Activated CD4-positive, alpha-beta T cell treated with anti-CD3 and anti-CD28 coated beads for 24 hours (primary cell): ENCODE measurements at regions not wholly inside any gene's neighbourhood (a gene's known extent, or its start where the extent isn't known, plus 50 kb on each side); places are given as distances from the start of the nearest gene placed in this dataset.

Experiments
- DNase-seq, 2 donors: peaks; one replicate each; pipeline ENCODE4 v3.0.0-alpha.2; 2020; ENCODE audit warnings: low read depth in 2 of 2

DNA sequence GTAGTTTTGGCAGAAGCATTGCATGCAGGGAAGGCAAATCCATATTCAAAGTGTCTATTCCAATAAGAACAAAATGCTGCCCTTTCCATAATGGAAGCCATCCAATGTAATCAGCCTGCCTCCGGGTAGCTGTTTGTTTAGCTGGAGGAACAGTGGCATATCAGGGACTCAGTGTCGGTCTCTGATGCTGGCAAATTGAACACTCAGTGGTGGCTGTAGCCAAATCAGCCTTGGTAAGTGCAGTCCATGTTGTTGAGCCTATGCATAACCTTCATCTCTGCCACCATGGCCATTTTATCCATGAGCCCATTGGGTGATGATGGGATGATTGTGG, 147.8 kb upstream of the MAX start:
- no peak for DNase-seq

DNA sequence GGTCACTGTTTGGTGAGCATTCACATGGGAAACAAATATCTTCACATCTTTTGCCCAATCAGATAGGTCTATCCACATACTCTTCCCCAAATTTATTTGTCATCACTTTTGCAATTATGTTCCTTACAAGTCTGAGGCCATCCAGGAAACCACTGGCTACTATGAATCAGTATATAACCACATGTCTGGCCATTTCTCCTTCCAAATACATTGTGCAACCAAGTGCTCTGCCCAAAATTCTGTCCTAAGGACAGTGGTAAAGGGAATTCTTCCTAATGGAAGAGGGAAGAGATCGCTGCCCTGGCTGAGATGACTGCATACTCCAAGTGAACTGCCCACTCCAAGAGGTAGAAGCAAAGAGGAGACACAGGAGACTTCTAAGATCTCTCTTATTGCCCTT, 148.9 kb upstream of the MAX start:
- no peak for DNase-seq

DNA sequence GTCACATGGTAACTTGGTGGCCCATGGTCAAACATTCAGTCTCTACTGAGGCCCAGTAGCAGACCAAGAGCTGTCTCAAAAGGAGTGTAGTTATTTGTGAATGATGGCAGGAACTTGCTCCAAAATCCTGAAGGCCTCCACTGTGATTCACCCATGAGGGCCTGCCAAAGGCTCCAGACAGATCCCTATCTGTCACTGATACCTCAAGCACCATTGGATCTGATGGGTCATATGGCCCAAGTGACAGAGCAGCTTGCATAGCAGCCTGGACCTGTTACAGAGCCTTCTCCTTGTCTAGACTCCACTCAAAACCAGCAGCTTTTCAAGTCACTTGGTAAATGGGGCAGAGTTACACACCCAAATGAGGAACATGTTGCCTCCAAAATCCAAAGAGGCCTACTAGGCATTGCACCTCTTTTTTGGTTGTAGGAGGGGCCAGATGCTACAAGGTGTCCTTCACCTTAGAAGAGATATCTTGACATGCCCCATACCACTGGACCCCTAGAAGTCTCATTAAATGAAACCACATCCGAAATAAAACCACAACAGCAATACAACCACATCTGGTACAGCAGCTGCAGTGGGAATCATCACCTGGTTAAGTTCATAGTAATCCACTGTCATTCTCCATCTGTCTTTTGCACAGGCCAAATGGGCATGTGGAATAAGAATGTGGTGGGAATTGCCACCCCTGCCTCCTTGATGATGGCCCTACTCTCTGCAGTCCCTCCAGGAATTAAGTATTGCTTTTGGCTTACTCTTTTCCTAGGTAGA, 150.4 kb upstream of the MAX start:
- DNase-seq: no peak

DNA sequence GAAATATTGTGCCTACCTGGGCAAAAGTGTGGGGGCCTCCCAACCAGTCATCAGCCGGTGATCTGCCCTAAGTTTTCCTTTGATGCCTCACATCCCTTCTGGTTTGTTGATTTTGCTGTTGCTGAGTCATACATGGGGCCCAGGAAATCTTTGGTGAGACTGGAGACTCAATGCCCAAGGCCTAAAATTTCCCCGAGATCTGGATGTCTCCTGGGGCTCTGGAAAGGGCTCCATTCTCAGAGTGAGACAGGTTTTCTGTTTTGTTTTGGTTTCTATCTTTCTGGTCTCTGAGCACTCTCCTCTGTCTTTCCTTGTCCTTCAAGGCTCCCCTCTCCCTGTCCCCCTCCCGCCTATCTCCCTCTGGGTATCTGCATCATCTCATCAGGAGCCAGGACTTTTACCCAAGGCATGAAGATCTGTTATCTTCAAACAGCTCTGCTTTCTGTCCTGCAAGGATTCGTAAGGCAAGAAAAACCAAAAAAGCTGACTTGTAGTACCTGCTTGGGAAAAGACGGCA, 152.8 kb upstream of the MAX start:
- DNase-seq: no peak

DNA sequence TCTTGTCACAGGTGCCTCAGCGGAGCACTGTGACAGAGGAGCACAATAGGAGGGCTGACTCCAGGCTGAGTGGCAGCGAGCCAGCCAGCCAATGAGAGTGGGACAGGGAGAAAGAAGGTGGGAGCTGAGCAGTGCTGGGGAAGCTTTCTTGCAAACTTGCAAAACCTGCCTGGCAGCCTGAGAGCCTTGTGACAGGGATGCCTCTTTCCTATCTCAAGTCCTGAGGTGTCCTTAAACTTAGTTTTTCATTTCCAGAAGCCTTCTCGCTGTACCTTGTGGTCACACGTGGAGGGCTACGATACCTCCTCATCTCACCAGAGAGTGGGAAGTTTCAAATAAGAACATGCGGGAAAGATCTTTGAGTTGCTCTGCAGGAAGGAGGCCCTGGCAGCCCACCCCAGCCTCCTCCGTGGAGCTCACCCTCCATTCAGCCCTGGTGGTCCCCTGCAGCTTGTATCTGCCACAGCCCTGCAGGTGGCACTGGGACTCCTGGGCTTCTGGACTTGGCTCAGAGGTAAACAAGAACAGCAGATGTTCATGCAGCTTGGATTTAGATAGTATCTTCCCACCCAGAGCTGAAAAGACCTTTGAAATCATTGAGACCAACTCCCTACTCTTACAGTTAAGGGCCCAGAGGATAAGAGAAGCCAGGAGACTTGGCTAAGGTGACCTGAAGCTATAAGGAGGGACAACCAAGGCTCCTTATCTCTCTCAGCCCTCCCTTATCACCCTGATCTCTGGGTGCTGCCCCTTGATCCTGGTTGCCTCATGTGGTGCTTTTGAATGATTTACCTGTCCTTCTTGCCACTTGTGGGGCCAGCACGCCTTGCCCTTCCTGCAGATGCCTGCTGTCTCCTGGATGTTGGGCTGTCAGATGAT, 153.5 kb upstream of the MAX start:
- no peak for DNase-seq

DNA sequence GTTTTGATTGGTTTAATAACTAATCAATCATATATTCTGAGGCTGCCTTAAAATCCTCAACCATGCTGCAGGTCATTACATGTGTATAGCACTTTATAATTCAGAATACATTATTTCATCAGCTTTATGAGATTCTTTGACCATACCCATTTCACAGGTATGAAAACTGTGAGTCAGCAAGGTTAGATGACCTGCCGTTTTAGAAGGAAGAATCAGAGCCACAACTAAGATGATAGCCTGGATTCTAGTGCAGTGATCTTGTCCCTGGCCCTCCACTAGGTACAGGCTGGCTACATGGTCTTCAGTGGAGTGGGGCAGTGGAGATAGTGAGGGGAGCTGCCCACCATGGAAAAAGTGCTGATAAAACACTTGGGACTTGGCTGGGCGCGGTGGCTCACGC, 154.4 kb upstream of the MAX start:
- DNase-seq: no peak

DNA sequence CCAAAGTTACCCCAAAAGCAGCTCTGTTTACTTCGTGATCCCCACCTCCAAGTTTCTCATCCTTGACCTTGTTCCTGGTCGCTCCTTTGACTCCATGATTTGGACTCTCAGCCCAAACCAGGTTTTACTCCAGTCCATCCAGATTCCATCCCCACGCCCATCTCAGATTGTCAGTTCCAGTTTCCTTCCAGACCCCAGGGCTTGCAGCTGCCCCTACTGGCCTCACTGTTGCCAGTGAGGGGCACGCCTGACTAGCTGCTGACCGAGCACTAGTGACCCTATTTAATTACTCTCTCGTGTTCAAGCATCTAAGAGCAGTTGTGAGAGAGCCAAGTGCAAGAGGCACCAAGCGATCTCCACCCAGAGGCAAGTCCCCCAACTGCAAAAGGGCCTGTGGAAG, 155.1 kb upstream of the FUT8 start:
- DNase-seq: no peak

DNA sequence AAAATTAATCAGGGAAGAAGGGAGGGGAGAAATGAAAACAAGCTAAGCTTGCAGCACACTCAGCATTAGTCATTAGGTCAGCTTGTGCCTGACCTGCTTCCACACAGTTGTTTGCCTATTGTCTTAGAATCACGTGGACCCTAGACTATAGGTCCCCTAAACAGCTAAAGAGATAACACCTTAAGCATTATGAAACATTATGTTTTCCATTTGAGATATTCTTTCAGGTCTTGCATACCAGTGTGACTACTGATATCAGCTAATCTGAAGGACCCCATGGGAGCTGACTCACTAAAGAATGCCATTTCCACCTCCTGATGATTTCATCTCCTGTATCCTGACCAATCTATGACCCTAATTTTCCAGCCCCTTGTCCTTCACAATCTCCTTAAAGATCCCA, 154.1 kb upstream of the FUT8 start:
- no peak for DNase-seq

DNA sequence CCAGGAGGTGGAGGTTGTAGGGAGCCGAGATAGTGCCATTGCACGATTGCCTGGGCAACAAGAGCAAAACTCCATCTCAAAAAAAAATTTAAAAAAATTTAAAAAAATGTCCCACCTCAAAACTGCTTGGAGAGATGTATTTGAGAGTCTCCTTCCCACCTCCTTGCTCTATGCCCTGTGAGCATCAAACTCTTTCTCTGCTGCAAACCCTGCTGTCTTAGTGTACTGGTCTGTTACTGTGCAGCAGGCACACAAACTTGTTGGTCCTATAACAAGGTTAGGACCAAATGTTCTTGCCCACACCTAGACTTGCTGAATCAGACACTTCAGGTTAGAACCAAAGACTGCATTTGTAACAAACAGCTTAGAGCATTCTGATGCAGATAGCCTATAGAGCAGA, 153.5 kb upstream of the FUT8 start:
- DNase-seq: no peak

DNA sequence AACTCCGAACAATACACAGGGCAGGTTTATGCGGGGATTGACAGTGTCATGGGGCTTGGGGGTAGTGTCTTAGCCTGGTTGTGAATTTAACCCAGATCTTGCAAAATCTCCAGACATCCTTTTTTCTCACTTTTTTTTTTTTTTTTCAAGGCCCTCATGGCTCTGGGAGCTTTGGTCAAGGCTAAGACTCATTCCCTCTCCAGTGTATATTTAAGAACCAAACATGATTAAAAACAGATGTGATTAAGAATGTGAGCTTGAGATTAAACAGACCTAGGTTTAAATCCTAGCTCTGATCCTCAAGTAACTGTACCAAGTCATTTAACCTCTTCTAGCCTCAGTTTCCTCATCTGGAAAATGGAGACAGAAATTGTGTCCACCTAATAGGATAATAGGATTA, 151.7 kb upstream of the FUT8 start:
- no peak for DNase-seq

DNA sequence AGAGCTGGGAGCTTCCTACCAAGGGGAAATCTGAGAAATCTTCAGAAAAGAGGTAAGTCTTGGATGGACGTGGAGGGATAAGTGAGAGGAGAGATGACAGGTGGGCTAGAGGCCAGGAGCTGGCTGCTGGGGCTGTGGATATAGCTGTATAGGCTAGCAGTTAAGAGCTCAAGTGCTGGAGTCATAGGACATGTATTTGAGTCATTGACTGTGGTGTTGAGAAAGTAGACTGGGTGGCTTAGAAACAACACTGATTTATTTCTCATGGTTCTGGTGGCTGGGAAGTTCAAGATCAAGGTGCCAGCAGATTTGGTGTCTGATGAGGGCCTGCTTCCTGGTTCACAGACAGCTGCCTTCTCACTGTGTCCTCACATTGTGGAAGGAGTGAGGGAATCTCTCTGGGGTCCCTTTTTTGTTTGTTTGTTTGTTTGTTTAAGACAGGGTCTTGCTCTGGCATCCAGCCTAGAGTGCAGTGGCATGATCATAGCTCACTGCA, 151.1 kb upstream of the FUT8 start:
- no peak for DNase-seq

DNA sequence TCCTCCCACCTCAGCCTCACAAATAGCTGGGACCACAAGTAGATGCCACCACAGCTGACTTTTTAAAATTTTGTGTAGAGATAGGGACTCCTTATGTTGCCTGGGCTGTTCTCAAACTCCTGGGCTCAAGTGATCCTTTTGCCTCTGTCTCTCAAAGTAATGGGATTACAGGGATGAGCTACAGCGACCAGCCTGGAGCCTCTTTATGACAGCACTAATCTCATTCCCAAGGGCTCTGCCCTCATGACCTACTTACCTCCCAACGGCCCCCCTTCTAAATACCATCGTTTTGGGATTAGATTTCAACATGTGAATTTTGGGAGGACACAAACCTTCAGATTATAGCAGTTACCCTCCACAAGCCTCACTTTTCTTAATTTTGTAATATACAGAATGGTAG, 150.6 kb upstream of the FUT8 start:
- DNase-seq: no peak

DNA sequence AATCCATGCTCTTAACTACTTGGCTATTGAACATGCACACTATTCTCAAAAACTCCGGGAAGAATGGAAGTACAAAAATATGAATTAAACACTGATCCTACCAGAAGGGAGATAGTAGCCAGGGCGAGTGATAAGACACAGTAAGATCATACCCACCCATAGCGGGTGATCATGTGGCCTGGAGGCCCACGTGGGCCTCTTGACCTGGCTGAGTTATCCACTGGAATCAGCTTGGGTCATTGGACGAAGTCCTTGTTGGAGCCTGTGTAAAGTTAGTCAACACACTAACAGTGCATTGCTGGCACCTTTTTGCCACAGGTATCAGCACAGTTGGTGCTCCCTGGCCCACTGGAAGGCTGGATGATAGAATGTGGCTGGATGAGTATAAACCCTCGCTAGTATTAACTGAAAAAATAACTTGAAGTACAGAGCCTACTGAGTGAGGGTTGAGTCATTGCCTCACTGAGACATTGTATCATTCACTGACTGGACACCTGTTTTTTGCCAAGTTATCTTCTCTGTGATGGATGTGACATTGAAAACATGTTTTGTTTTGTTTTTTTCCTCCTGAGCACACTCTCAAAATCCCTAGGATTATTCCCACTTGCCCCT, 149.2 kb upstream of the FUT8 start:
- no peak for DNase-seq

DNA sequence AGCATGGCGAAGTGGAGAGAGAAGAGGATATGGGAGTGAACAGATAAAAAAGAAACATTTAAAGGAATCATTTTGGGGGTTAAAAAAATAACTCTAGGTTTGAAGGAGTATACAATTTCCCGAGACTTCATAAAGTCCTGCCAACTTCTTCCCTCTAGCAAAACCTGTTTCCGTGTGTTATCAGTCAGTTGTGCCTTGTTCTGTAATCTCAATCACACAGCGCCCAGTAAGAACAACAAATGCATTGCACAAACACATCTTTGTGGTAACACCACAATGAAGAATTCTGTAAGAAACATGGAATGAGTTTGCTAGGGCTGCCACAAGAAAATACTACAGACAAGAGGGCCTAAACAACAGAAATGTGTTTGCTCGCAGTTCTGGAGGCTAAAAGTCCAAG, 144.7 kb upstream of the FUT8 start:
- no peak for DNase-seq

DNA sequence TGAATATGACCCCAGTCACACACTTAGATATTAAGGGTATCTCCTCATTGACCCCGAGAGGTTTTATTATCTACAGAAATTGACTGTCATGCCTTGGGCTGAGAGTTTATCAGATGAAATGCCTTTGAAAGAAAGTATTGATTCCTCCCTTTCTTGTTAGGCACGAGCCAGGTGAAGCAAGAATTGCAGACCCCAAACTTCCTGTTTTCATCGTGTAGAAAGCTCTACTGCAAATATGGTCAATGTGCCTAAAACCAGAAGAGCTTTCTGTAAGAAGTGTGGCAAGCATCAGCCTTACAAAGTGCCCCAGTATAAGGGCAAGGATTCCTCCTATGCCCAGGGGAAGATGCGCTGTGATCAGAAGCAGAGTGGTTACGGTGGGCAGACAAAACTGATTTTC, 143.9 kb upstream of the FUT8 start:
- no peak for DNase-seq

DNA sequence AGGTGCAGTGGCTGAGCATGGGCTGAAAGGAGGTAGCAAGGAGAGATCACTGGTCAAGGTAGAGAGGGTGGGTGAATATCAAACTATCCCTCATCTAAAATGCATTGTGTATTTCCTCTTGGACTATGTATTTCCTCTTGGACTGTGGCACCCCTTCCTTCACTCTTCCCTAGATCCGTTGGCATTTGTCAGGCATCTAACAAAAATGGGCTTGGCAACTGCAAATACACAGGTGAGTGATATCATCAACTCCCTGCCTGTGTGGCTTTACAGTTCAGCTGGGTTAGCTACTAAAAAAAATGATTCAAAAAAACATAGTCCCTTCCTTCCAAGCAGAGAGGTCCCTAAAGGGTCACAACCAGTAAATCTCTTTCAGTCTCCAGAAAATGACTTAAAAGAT, 142.8 kb upstream of the FUT8 start:
- no peak for DNase-seq

DNA sequence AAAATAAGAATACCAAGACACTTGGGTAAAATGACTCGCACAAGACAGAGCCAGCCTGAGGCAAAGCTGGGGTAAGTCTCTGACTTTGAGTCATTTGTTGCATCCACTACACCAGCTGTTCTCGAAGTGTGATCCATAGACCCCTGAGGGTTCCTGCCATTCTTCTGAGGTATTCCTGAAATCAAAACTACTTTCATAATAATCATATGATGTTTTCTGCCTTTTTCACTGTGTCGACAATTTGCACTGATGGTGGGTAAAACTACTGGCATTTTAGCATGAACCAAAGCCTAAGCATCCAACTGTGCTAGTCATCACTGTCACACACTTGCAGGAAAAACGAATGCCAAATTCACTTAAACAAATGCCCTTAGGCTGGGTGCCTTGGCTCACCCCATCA, 135.5 kb upstream of the FUT8 start:
- no peak for DNase-seq

DNA sequence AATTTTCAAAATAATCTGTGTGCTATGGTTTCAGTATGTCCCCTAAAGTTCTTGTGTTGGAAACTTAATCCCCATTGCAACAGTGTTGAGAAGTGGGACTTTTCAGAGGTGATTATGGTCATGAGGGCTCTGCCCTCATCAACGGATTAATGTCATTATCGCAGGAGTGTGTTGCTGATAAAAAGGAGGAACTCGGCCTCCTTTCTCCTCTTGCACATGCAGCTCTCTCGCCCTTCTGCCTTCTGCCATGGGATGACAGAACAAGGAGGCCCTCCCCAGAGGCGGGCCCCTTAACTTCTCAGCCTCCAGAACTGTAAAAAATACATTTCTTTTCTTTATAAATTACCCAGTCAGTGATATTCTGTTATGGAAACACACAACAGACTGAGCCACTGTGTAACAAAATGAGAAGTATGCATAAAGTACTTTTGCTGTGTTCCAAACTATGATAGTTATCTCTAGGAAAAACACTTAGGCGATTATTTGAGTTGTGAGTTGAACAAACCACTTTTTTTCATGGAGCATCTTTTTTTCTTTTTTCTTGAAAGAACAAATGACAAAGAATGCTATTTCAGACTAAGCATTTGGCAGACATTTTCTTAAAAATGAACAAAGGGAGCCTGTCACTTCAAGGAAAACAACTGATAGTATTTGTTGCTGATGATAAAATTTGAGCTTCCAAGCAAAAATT, 134.8 kb upstream of the FUT8 start:
- no peak for DNase-seq

DNA sequence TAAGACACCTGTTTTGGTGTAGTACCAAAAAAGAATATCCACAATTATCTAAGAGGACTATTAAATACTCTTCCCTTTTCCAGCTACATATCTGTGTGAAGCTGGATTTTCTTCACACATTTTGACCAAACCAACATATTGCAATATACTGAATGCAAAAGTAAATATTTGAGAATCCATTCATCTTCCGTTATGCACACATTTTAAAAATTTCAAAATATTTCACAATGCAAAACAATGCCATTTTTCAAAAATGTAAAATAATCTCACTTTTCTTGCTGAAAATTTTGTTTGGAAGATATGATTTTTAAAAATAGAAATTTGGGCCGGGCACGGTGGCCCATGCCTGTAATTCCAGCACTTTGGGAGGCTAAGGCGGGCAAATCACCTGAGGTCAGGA, 133.9 kb upstream of the FUT8 start:
- DNase-seq: no peak

DNA sequence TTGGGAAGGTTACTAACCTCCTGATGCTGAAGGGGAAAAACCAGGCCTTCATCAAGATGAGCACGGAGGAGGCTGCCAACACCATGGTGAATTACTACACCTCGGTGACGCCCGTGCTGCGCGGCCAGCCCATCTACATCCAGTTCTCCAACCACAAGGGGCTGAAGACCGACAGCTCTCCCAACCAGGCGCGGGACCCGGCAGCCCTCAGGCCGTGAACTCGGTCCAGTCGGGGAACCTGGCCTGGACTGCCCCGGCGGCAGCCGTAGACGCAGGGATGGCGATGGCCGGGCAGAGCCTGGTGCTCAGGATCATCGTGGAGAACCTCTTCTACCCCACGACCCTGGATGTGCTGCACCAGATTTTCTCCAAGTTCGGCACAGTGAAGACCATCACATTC, 133.0 kb upstream of the FUT8 start:
- DNase-seq: no peak

DNA sequence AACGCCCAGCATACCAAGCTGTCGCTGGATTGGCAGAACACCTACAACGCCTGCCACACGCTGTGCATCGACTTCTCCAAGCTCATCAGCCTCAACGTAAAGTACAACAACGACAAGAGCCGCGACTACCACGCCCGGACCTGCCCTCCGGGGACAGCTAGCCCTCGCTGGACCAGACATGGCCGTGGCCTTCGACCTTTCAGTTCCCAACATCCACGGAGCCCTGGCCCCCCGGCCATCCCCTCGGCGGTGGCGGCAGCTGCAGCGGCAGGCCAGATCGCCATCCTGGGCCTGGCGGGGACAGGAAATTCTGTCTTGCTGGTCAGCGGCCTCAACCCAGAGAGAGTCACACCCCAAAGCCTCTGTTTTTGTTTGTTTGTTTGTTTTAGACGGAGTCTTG, 132.6 kb upstream of the FUT8 start:
- no peak for DNase-seq

DNA sequence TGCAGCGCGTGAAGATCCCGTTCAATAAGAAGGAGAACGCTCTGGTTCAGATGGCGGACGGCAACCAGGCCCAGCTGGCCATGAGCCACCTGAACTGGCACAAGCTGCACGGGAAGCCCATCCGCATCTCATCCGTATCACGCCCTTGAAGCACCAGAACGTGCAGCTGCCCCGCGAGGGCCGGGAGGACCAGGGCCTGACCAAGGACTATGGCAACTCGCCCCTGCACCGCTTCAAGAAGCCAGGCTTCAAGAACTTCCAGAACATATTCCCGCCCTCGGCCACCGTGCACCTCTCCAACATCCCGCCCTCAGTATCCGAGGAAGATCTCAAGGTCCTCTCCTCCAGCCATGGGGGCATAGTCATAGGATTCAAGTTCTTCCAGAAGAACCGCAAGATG, 131.9 kb upstream of the FUT8 start:
- DNase-seq: no peak
